ENCODE measurements at regions not wholly inside any gene's neighbourhood (a gene's known extent, or its start where the extent isn't known, plus 50 kb on each side); places are given as distances from the start of the nearest gene placed in this dataset.

DNA sequence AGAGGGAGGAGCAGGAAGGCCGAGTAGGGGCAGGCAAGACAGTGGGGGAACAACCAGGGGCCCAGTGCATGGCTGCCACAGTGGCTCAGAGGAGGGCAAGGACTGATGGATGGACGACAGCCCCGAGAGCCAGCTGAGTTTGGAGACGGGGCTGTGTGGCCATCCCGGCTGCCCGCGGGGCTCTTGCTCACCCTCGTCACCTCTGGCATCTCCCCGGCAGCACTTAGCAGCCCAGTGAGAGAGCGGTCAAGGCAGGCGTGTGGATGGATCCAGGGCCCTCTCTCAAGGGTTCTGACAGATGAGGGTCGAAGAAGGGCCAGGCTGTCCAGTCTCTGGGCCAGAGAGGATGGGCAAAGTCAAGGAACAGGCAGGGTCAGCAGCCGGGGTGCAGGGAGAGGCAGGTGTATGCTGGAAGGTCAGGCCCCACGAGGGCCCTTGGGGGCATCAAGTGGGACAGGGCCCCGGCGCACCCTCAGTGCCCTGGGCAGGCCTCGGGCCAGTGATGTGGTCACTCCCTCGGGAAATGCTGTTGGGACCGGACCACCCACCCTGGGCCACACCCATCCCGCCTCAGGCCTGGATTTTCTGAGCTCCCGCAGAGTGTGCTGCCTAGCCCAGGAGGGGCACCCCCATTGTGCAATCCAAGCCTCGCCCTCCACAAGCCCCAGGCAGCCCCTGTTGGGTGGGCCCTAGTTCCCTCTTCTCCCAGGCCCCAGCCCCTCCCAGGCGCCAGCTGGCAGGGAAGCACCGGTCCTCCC is 56.4 kb upstream of the TPM4 start:
- no peak overlapping the region for H2BK20ac ChIP-seq (ENCODE audit: low read length)
- no peak overlapping the region for H4K8ac ChIP-seq (ENCODE audit: extremely low read depth, insufficient read depth, low read length)
- no peak for FAIRE-seq
- no peak overlapping the region for H4K91ac ChIP-seq (replicated peaks; ENCODE audit: insufficient read length, low read length)
- no peak overlapping the region for H3K9ac ChIP-seq (replicated peaks in 1 of 4; ENCODE audit: extremely low read depth in 1 of 4, low read depth in 3 of 4, low read length in 3 of 4)
- H2AK5ac ChIP-seq (ENCODE audit: low read depth, low read length) = no peak overlapping the region
- no peaks in the 10 kb centered on the region; a peak in 1 of 7 replicates for H3K4me1 ChIP-seq (replicated peaks in 1 of 4; ENCODE audit: control insufficient read depth in 3 of 4, insufficient read depth in 4 of 4, low read length in 3 of 4)
- H3K79me1 ChIP-seq (ENCODE audit: low read depth, low read length) = no peaks in the 10 kb centered on the region
- DNase-seq (ENCODE audit: low read depth in 1 of 2, low spot score in 2 of 2) = no peak
- CTCF ChIA-PET (ENCODE audit: partially characterized antibody) = no interaction called here
- H2BK120ac ChIP-seq (replicated peaks; ENCODE audit: low read depth, low read length) = no peak overlapping the region
- H4K5ac ChIP-seq (ENCODE audit: insufficient read length, low read depth, low read length) = no peak overlapping the region
- H3K23me2 ChIP-seq (ENCODE audit: low read depth, low read length) = no peaks in the 10 kb centered on the region
- no peaks in the 10 kb centered on the region for H3K36me3 ChIP-seq (ENCODE audit: control insufficient read depth in 2 of 4, insufficient read depth in 4 of 4, low read length in 3 of 4)
- no peak overlapping the region for H2BK12ac ChIP-seq (ENCODE audit: low read depth, low read length)
- peaks cover 73 to 97% of the 10 kb centered on the region in 2 experiments for H3K9me3 ChIP-seq (ENCODE audit: insufficient read depth in 2 of 2, low read depth in 1 of 2, low read length in 1 of 2)
- no peak for TF ChIP-seq KDM5A (IDR thresholded peaks at IDR 0.05; ENCODE audit: low read length)
- TF ChIP-seq RFX5 (IDR thresholded peaks at IDR 0.05; ENCODE audit: borderline replicate concordance, low read depth, low read length) = no peak
- no peak for TF ChIP-seq YY1 (IDR thresholded peaks at IDR 0.05; ENCODE audit: low read depth, low read length)
- TF ChIP-seq GABPA (IDR thresholded peaks at IDR 0.05; ENCODE audit: borderline replicate concordance, insufficient read depth, low read length) = no peak
- TF ChIP-seq EP300 (IDR thresholded peaks at IDR 0.05; ENCODE audit: borderline replicate concordance in 1 of 2, low read depth in 2 of 2, low read length in 2 of 2) = no peak
- no peak for TF ChIP-seq POU5F1 (IDR thresholded peaks at IDR 0.05; ENCODE audit: low read depth, low read length)
- TF ChIP-seq MAFK (IDR thresholded peaks at IDR 0.05; ENCODE audit: low read depth, low read length) = no peak
- TF ChIP-seq FOSL1 (IDR thresholded peaks at IDR 0.05; ENCODE audit: insufficient read depth, low read depth, low read length) = no peak
- no peak for TF ChIP-seq CEBPB (IDR thresholded peaks at IDR 0.05; ENCODE audit: low read depth, low read length)
- no peak for TF ChIP-seq ASH2L (IDR thresholded peaks at IDR 0.05; ENCODE audit: low read length)
- no peak overlapping the region for H3K4ac ChIP-seq (replicated peaks; ENCODE audit: insufficient read length, low read depth, low read length)
- no peak overlapping the region for H3K4me2 ChIP-seq (ENCODE audit: insufficient read depth in 1 of 2, low read depth in 2 of 2, low read length in 2 of 2)
- no peak overlapping the region for H3K23ac ChIP-seq (ENCODE audit: insufficient read length)
- H3K27me3 ChIP-seq (replicated peaks in 1 of 4; ENCODE audit: control insufficient read depth in 3 of 4, extremely low read depth in 1 of 4, insufficient read depth in 3 of 4, low read length in 3 of 4) = no peaks in the 10 kb centered on the region
- no peaks in the 10 kb centered on the region for H4K20me1 ChIP-seq (replicated peaks in 1 of 2; ENCODE audit: control insufficient read depth in 1 of 2, insufficient read depth in 2 of 2, low read length in 2 of 2)
- H3K18ac ChIP-seq (ENCODE audit: extremely low read depth, low read length) = no peak overlapping the region
- no peak overlapping the region for H2AFZ ChIP-seq (ENCODE audit: low read length)
- POLR2A ChIA-PET (ENCODE audit: partially characterized antibody) = no interaction called here
- 83% methylated on average over 21 of the region's 24 CpGs; no CpG with 5 or more reads in 1 of the 2 experiments for WGBS, 2 experiments (ENCODE audit: extremely low coverage in 1 of 2, insufficient coverage in 1 of 2, insufficient read length in 1 of 2, insufficient replicate concordance in 2 of 2, low coverage in 1 of 2, low lambda C conversion rate in 2 of 2, missing lambda C conversion rate in 1 of 2)
- H2BK15ac ChIP-seq (ENCODE audit: low read length) = no peak overlapping the region
- H3K56ac ChIP-seq (replicated peaks; ENCODE audit: insufficient read length, low read depth, low read length) = no peak overlapping the region
- H3K14ac ChIP-seq (ENCODE audit: insufficient read length) = no peak overlapping the region
- no peak overlapping the region for H2BK5ac ChIP-seq (ENCODE audit: low read depth, low read length)
- H3K79me2 ChIP-seq (ENCODE audit: control insufficient read depth in 1 of 2, insufficient read depth in 2 of 2, low read length in 2 of 2) = no peaks in the 10 kb centered on the region
- H3K4me3 ChIP-seq (ENCODE audit: extremely low read depth in 1 of 4, insufficient read depth in 2 of 4, low read depth in 3 of 4, low read length in 4 of 4) = no peak overlapping the region
- H3K27ac ChIP-seq (ENCODE audit: low read depth, low read length) = no peak overlapping the region

Measured in H1 (cell line).